ENCODE measurements at regions not wholly inside any gene's neighbourhood (a gene's known extent, or its start where the extent isn't known, plus 50 kb on each side); places are given as distances from the start of the nearest gene placed in this dataset.

DNA sequence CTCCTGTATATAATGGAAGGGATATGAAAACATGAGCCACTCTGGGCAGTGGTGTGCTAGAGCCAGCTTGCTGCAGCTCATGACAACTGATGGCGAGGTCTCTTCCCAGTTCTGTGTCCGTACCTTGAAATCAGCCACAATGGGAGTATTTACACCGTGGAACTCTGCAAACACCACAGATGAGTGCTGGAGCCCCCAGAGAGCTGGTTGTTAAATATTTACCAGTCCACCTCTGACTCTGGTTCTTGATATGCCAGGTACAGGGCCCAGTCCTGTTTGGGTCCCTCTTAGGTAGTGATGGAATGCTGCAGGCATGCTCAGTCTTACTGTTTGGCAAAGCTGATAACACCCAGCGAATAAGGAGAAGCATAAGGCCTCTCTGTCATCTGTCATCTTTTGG, 116.1 kb upstream of the GLI2 start (continued):
- TF ChIP-seq MAFK (conservative IDR thresholded peaks at IDR 0.05 in 1 of 2, IDR thresholded peaks at IDR 0.05 in 1 of 2; ENCODE audit: low read length in 2 of 2) (no peak), PHF21A (CRISPR knock-in tag; IDR thresholded peaks at IDR 0.05) (peak; percentile 89), ZNF605 (CRISPR knock-in tag; IDR thresholded peaks at IDR 0.05) (peak; percentile 65; the same call in 1 of the 2 replicates), ZNF296 (CRISPR knock-in tag; conservative IDR thresholded peaks at IDR 0.05) (no peak), REL (CRISPR knock-in tag; conservative IDR thresholded peaks at IDR 0.05) (no peak)
- TF ChIP-seq, protein P1, sequence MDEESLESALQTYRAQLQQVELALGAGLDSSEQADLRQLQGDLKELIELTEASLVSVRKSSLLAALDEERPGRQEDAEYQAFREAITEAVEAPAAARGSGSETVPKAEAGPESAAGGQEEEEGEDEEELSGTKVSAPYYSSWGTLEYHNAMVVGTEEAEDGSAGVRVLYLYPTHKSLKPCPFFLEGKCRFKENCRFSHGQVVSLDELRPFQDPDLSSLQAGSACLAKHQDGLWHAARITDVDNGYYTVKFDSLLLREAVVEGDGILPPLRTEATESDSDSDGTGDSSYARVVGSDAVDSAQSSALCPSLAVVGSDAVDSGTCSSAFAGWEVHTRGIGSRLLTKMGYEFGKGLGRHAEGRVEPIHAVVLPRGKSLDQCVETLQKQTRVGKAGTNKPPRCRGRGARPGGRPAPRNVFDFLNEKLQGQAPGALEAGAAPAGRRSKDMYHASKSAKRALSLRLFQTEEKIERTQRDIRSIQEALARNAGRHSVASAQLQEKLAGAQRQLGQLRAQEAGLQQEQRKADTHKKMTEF (CRISPR knock-in tag; IDR thresholded peaks at IDR 0.05) = peak; percentile 66; the same call in 1 of the 2 replicates
- TF ChIP-seq, protein P2, sequence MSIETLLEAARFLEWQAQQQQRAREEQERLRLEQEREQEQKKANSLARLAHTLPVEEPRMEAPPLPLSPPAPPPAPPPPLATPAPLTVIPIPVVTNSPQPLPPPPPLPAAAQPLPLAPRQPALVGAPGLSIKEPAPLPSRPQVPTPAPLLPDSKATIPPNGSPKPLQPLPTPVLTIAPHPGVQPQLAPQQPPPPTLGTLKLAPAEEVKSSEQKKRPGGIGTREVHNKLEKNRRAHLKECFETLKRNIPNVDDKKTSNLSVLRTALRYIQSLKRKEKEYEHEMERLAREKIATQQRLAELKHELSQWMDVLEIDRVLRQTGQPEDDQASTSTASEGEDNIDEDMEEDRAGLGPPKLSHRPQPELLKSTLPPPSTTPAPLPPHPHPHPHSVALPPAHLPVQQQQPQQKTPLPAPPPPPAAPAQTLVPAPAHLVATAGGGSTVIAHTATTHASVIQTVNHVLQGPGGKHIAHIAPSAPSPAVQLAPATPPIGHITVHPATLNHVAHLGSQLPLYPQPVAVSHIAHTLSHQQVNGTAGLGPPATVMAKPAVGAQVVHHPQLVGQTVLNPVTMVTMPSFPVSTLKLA (IDR thresholded peaks at IDR 0.05) = no peak
- TF ChIP-seq, protein P3, sequence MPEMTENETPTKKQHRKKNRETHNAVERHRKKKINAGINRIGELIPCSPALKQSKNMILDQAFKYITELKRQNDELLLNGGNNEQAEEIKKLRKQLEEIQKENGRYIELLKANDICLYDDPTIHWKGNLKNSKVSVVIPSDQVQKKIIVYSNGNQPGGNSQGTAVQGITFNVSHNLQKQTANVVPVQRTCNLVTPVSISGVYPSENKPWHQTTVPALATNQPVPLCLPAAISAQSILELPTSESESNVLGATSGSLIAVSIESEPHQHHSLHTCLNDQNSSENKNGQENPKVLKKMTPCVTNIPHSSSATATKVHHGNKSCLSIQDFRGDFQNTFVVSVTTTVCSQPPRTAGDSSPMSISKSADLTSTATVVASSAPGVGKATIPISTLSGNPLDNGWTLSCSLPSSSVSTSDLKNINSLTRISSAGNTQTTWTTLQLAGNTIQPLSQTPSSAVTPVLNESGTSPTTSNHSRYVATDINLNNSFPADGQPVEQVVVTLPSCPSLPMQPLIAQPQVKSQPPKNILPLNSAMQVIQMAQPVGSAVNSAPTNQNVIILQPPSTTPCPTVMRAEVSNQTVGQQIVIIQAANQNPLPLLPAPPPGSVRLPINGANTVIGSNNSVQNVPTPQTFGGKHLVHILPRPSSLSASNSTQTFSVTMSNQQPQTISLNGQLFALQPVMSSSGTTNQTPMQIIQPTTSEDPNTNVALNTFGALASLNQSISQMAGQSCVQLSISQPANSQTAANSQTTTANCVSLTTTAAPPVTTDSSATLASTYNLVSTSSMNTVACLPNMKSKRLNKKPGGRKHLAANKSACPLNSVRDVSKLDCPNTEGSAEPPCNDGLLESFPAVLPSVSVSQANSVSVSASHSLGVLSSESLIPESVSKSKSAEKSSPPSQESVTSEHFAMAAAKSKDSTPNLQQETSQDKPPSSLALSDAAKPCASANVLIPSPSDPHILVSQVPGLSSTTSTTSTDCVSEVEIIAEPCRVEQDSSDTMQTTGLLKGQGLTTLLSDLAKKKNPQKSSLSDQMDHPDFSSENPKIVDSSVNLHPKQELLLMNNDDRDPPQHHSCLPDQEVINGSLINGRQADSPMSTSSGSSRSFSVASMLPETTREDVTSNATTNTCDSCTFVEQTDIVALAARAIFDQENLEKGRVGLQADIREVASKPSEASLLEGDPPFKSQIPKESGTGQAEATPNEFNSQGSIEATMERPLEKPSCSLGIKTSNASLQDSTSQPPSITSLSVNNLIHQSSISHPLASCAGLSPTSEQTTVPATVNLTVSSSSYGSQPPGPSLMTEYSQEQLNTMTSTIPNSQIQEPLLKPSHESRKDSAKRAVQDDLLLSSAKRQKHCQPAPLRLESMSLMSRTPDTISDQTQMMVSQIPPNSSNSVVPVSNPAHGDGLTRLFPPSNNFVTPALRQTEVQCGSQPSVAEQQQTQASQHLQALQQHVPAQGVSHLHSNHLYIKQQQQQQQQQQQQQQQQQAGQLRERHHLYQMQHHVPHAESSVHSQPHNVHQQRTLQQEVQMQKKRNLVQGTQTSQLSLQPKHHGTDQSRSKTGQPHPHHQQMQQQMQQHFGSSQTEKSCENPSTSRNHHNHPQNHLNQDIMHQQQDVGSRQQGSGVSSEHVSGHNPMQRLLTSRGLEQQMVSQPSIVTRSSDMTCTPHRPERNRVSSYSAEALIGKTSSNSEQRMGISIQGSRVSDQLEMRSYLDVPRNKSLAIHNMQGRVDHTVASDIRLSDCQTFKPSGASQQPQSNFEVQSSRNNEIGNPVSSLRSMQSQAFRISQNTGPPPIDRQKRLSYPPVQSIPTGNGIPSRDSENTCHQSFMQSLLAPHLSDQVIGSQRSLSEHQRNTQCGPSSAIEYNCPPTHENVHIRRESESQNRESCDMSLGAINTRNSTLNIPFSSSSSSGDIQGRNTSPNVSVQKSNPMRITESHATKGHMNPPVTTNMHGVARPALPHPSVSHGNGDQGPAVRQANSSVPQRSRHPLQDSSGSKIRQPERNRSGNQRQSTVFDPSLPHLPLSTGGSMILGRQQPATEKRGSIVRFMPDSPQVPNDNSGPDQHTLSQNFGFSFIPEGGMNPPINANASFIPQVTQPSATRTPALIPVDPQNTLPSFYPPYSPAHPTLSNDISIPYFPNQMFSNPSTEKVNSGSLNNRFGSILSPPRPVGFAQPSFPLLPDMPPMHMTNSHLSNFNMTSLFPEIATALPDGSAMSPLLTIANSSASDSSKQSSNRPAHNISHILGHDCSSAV (CRISPR knock-in tag; IDR thresholded peaks at IDR 0.05; ENCODE audit: borderline replicate concordance) = no peak
- TF ChIP-seq, protein P4, sequence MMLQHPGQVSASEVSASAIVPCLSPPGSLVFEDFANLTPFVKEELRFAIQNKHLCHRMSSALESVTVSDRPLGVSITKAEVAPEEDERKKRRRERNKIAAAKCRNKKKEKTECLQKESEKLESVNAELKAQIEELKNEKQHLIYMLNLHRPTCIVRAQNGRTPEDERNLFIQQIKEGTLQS (CRISPR knock-in tag; IDR thresholded peaks at IDR 0.05) = no peak
- TF ChIP-seq, protein P5, sequence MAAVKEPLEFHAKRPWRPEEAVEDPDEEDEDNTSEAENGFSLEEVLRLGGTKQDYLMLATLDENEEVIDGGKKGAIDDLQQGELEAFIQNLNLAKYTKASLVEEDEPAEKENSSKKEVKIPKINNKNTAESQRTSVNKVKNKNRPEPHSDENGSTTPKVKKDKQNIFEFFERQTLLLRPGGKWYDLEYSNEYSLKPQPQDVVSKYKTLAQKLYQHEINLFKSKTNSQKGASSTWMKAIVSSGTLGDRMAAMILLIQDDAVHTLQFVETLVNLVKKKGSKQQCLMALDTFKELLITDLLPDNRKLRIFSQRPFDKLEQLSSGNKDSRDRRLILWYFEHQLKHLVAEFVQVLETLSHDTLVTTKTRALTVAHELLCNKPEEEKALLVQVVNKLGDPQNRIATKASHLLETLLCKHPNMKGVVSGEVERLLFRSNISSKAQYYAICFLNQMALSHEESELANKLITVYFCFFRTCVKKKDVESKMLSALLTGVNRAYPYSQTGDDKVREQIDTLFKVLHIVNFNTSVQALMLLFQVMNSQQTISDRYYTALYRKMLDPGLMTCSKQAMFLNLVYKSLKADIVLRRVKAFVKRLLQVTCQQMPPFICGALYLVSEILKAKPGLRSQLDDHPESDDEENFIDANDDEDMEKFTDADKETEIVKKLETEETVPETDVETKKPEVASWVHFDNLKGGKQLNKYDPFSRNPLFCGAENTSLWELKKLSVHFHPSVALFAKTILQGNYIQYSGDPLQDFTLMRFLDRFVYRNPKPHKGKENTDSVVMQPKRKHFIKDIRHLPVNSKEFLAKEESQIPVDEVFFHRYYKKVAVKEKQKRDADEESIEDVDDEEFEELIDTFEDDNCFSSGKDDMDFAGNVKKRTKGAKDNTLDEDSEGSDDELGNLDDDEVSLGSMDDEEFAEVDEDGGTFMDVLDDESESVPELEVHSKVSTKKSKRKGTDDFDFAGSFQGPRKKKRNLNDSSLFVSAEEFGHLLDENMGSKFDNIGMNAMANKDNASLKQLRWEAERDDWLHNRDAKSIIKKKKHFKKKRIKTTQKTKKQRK (IDR thresholded peaks at IDR 0.05; ENCODE audit: low read length) = no peak
